ENCODE measurements at regions not wholly inside any gene's neighbourhood (a gene's known extent, or its start where the extent isn't known, plus 50 kb on each side); places are given as distances from the start of the nearest gene placed in this dataset.
"Not testable (repeated sequence)": the region's sequence is repeated elsewhere in the genome, so short reads cannot be mapped to it uniquely, and the experiment has no call there.

DNA sequence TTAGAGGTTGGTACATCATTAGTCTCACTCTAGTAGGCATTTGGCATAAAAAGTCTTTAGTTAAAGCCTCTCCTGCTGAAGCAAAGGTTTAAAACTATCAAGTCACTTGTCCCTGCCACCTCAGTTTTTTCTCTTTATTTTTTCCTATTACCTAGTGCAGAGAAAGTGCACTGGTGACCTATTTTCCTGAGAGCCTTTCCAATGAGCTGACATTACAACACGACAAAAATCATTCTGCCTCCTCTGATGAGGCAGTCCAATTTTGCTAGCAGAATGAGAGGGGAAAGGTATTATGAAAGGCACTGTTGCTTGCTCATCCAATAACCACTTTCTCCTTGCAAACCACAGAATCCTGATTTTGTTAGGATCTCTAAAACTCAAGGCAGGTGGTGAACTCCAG lies 73.3 kb upstream of the SGK1 start:
- Histone ChIP-seq H3K4me3 (no peak overlapping the region), H3K4me1 (peaks cover 13% of the 10 kb centered on the region), H3K36me3 (no peaks in the 10 kb centered on the region), H3K27ac (no peak overlapping the region), H3K9me3 (no peaks in the 10 kb centered on the region), H3K27me3 (no peaks in the 10 kb centered on the region)
- TF ChIP-seq EP300 (IDR thresholded peaks at IDR 0.05) (no peak), POLR2AphosphoS5 (IDR thresholded peaks at IDR 0.05) (no peak), POLR2A (IDR thresholded peaks at IDR 0.05) (no peak)
- TF ChIP-seq, protein P1, sequence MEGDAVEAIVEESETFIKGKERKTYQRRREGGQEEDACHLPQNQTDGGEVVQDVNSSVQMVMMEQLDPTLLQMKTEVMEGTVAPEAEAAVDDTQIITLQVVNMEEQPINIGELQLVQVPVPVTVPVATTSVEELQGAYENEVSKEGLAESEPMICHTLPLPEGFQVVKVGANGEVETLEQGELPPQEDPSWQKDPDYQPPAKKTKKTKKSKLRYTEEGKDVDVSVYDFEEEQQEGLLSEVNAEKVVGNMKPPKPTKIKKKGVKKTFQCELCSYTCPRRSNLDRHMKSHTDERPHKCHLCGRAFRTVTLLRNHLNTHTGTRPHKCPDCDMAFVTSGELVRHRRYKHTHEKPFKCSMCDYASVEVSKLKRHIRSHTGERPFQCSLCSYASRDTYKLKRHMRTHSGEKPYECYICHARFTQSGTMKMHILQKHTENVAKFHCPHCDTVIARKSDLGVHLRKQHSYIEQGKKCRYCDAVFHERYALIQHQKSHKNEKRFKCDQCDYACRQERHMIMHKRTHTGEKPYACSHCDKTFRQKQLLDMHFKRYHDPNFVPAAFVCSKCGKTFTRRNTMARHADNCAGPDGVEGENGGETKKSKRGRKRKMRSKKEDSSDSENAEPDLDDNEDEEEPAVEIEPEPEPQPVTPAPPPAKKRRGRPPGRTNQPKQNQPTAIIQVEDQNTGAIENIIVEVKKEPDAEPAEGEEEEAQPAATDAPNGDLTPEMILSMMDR (IDR thresholded peaks at IDR 0.05), result no peak
- WGBS, result 42% methylated on average over 1 of the region's 1 CpG
- no peak for DNase-seq (ENCODE audit: low spot score in 2 of 2)

DNA sequence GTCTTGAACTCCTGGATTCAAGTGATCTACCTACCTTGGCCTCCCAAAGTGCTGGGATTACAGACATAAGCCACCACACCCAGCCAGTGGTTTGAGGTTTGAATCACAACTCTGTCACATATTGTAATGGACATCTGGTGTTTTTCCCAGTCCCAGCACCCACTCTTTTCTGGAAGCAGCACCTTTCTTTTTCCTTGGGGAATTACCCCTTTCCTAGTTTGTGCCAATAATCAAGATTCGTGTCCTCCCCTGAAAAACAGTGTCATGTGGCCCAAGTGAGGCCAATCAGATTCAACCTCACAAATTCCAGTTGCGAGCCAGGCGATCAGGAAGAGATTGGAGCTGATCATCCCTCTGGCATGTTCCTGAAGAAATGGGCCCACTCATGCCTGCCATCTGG lies 71.7 kb upstream of the SGK1 start:
- no peak for TF ChIP-seq POLR2AphosphoS5 (IDR thresholded peaks at IDR 0.05)
- TF ChIP-seq, protein P1 (IDR thresholded peaks at IDR 0.05), result no peak
- no peak for TF ChIP-seq POLR2A (IDR thresholded peaks at IDR 0.05)
- no peak for TF ChIP-seq EP300 (IDR thresholded peaks at IDR 0.05)
- no peaks in the 10 kb centered on the region for H3K9me3 ChIP-seq
- no peaks in the 10 kb centered on the region for H3K36me3 ChIP-seq
- peaks cover 16% of the 10 kb centered on the region for H3K4me1 ChIP-seq
- no peak overlapping the region for H3K27ac ChIP-seq
- 57% methylated on average over 3 of the region's 3 CpGs for WGBS
- no peak for DNase-seq (ENCODE audit: low spot score in 2 of 2)
- H3K27me3 ChIP-seq, result no peaks in the 10 kb centered on the region
- H3K4me3 ChIP-seq, result no peak overlapping the region

DNA sequence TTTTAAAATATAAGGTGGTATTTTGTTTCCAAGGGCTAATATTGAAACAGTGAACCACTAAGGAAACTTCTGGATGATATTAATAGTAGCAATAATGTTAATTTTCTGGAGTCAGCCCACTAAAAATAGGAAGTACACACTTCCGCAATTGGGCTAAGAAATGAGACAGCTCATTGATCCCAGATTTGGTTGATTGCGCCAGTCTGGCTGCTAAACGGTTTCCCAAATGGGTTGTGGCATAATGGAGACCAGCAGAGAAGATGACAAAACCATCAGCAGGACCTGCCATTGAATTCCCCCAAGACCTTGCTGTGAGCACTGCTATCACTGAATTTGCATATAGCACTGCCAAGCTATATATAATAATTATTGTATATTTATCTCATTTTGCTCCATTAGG lies 71.2 kb upstream of the SGK1 start:
- H3K36me3 ChIP-seq, result no peaks in the 10 kb centered on the region
- no peak overlapping the region for H3K4me3 ChIP-seq
- peaks cover 12% of the 10 kb centered on the region for H3K4me1 ChIP-seq
- no peak overlapping the region for H3K27ac ChIP-seq
- 80% methylated on average over 3 of the region's 3 CpGs for WGBS
- H3K9me3 ChIP-seq, result no peaks in the 10 kb centered on the region
- TF ChIP-seq, protein P1 (IDR thresholded peaks at IDR 0.05), result no peak
- TF ChIP-seq EP300 (IDR thresholded peaks at IDR 0.05) (no peak), POLR2AphosphoS5 (IDR thresholded peaks at IDR 0.05) (no peak), POLR2A (IDR thresholded peaks at IDR 0.05) (no peak)
- DNase-seq (ENCODE audit: low spot score in 2 of 2), result no peak
- H3K27me3 ChIP-seq, result no peaks in the 10 kb centered on the region

DNA sequence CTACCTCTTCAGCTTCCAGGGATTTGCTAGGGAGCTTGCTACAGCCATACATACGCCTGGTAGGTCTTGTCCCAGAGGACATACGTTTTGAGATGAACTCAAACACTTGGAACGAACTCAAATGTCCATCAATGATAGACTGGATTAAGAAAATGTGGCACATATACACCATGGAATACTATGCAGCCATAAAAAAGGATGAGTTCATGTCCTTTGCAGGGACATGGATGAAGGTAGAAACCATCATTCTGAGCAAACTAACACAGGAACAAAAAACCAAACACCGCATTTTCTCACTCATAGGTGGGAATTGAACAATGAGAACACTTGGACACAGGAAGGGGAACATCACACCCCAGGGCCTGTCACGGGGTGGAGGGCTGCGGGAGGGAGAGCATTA lies 68.6 kb upstream of the SGK1 start:
- DNase-seq (ENCODE audit: low spot score in 2 of 2); H3K27ac ChIP-seq; H3K27me3 ChIP-seq; H3K4me3 ChIP-seq; H3K9me3 ChIP-seq; H3K36me3 ChIP-seq: not testable (repeated sequence)
- peaks cover 12% of the 10 kb centered on the region for H3K4me1 ChIP-seq
- 87% methylated on average over 6 of the region's 6 CpGs for WGBS

DNA sequence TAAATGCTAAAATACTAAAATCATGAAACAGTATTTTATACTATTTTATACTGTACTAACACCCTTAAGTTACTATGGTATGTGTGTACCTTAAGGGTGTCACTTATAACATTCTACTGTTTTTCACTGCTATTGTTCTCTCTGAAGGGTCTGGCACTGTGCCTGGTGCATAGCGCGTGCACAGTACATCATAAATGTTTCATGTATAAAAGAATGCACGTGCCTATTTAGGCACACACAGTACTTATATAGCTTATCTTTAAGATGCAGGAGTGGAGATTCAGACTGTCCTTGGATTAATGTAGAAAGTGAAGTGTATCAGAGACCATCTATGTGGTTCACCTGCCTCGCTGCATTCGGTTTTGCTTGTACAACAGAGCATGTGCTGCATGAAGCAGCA lies 64.0 kb upstream of the SGK1 start:
- TF ChIP-seq POLR2AphosphoS5 (IDR thresholded peaks at IDR 0.05) (no peak), POLR2A (IDR thresholded peaks at IDR 0.05) (no peak), EP300 (IDR thresholded peaks at IDR 0.05) (no peak)
- TF ChIP-seq, protein P1 (IDR thresholded peaks at IDR 0.05), result no peak
- 70% methylated on average over 5 of the region's 5 CpGs for WGBS
- no peaks in the 10 kb centered on the region for H3K9me3 ChIP-seq
- H3K4me1 ChIP-seq, result peaks cover 22% of the 10 kb centered on the region
- H3K4me3 ChIP-seq, result no peak overlapping the region
- H3K36me3 ChIP-seq, result no peaks in the 10 kb centered on the region
- no peak overlapping the region for H3K27ac ChIP-seq
- no peak for DNase-seq (ENCODE audit: low spot score in 2 of 2)
- no peaks in the 10 kb centered on the region for H3K27me3 ChIP-seq

DNA sequence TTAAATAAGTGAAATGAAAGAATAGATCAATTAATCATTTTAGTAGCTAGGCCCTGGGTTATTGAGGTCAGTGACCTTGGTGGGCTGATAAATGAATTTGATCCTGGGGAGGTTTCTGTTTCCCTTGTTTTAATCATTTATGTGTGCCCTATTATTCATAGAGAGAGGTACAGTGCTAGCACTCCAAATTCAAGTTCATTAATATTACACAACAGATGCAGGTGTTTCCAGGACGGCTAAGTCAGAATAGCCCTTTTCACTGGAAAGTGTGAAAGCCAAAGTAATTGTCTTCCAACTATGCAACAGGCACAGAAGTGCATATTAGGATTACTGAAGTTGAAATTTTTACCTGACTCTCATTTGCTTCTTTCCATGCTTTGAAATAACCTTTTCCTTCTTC lies 61.7 kb upstream of the SGK1 start:
- Histone ChIP-seq H3K4me3 (no peak overlapping the region), H3K27me3 (no peaks in the 10 kb centered on the region), H3K27ac (peak overlapping the region; percentile 75), H3K4me1 (peaks cover 20% of the 10 kb centered on the region), H3K9me3 (no peaks in the 10 kb centered on the region), H3K36me3 (no peaks in the 10 kb centered on the region)
- TF ChIP-seq POLR2A (IDR thresholded peaks at IDR 0.05) (no peak), POLR2AphosphoS5 (IDR thresholded peaks at IDR 0.05) (no peak), EP300 (IDR thresholded peaks at IDR 0.05) (no peak)
- TF ChIP-seq, protein P1 (IDR thresholded peaks at IDR 0.05), result no peak
- WGBS, result 24% methylated on average over 1 of the region's 1 CpG
- DNase-seq (ENCODE audit: low spot score in 2 of 2), result no peak

All from suprapubic skin (tissue), 4 donors.